ENCODE measurements at regions not wholly inside any gene's neighbourhood (a gene's known extent, or its start where the extent isn't known, plus 50 kb on each side); places are given as distances from the start of the nearest gene placed in this dataset.

GRCh38 chr14:71245659-71246361, 338.6 kb downstream of the PCNX1 start:
- H3F3A ChIP-seq (replicated peaks; ENCODE audit: low read depth): no peaks in the 10 kb centered on the region
- no peak overlapping the region for H3K27ac ChIP-seq (ENCODE audit: low read depth)
- Mint-ChIP-seq H3K36me3 (ENCODE audit: low read depth) (peaks cover 3% of the 10 kb centered on the region; the same call in 1 of the 3 replicates), H3K27me3 (ENCODE audit: insufficient read depth, low read depth, poor library complexity) (peaks cover 3% of the 10 kb centered on the region), H3K4me1 (peaks cover 6% of the 10 kb centered on the region; the same call in 2 of the 3 replicates), H3K4me3 (no peak overlapping the region), H3K9me3 (peaks cover 9% of the 10 kb centered on the region; the same call in 2 of the 3 replicates), H3K27ac (no peak overlapping the region)
- H3K27me3 ChIP-seq (ENCODE audit: insufficient read depth): no peaks in the 10 kb centered on the region
- H3K4me3 ChIP-seq: no peak overlapping the region
- H3K9me2 ChIP-seq (ENCODE audit: insufficient read depth): 0 out of 2 replicates have a peak, but pooled peaks cover 10% of the 10 kb centered on the region
- H3K4me2 ChIP-seq: no peak overlapping the region
- no peaks in the 10 kb centered on the region for H4K20me1 ChIP-seq (replicated peaks; ENCODE audit: insufficient read depth)
- TF ChIP-seq CTCF (conservative IDR thresholded peaks at IDR 0.05; ENCODE audit: low read depth in 2 of 2): no peak
- TF ChIP-seq REST (IDR thresholded peaks at IDR 0.05; ENCODE audit: unreplicated experiment): no peak
- no peak overlapping the region for H2AFZ ChIP-seq
- no peaks in the 10 kb centered on the region for H3K36me3 ChIP-seq (ENCODE audit: insufficient read depth)
- DNase-seq (ENCODE audit: low spot score) (no peak), ATAC-seq (no peak)
- H3K4me1 ChIP-seq (ENCODE audit: insufficient read depth): peaks cover 6% of the 10 kb centered on the region; the same call in 1 of the 2 replicates
- no peaks in the 10 kb centered on the region for H3K79me2 ChIP-seq (replicated peaks; ENCODE audit: insufficient read depth)

GRCh38 chr14:71246539-71246938, 339.3 kb downstream of the PCNX1 start:
- Histone ChIP-seq H3K4me3 (no peak overlapping the region), H3K4me2 (no peak overlapping the region), H2AFZ (no peak overlapping the region), H3K27me3 (ENCODE audit: insufficient read depth) (no peaks in the 10 kb centered on the region), H3K36me3 (ENCODE audit: insufficient read depth) (no peaks in the 10 kb centered on the region), H3K27ac (ENCODE audit: low read depth) (no peak overlapping the region), H3F3A (replicated peaks; ENCODE audit: low read depth) (no peaks in the 10 kb centered on the region), H3K79me2 (replicated peaks; ENCODE audit: insufficient read depth) (no peaks in the 10 kb centered on the region), H3K9me2 (ENCODE audit: insufficient read depth) (0 out of 2 replicates have a peak, but pooled peaks cover 6% of the 10 kb centered on the region), H4K20me1 (replicated peaks; ENCODE audit: insufficient read depth) (no peaks in the 10 kb centered on the region), H3K4me1 (ENCODE audit: insufficient read depth) (peaks cover 6% of the 10 kb centered on the region; the same call in 1 of the 2 replicates)
- peaks cover 3% of the 10 kb centered on the region; the same call in 1 of the 3 replicates for H3K36me3 Mint-ChIP-seq (ENCODE audit: low read depth)
- H3K4me3 Mint-ChIP-seq: no peak overlapping the region
- H3K27me3 Mint-ChIP-seq (ENCODE audit: insufficient read depth, low read depth, poor library complexity): peaks cover 3% of the 10 kb centered on the region
- no peak overlapping the region for H3K27ac Mint-ChIP-seq
- ATAC-seq: no peak
- no peak for DNase-seq (ENCODE audit: low spot score)
- peaks cover 13% of the 10 kb centered on the region; the same call in 2 of the 3 replicates for H3K9me3 Mint-ChIP-seq
- H3K4me1 Mint-ChIP-seq: peaks cover 6% of the 10 kb centered on the region; the same call in 2 of the 3 replicates
- TF ChIP-seq NANOG (IDR thresholded peaks at IDR 0.05; ENCODE audit: borderline replicate concordance): no peak
- TF ChIP-seq CTCF (conservative IDR thresholded peaks at IDR 0.05; ENCODE audit: low read depth in 2 of 2): no peak
- no peak for TF ChIP-seq EZH2phosphoT487 (IDR thresholded peaks at IDR 0.05; ENCODE audit: unreplicated experiment)
- TF ChIP-seq ZNF462 (CRISPR knock-in tag; IDR thresholded peaks at IDR 0.05): no peak

Measured in GM23338 (cell line).